Endothelial cell of umbilical vein (primary cell): ENCODE measurements at regions not wholly inside any gene's neighbourhood (a gene's known extent, or its start where the extent isn't known, plus 50 kb on each side); places are given as distances from the start of the nearest gene placed in this dataset.

Experiments
- BruUV-seq: library from RNA; stranded (reverse); fragments of 400-500 nt; replicated peaks from 2 replicates; lab custom pipeline; 2021; lab: Mats Ljungman, UMichigan
- CTCF ChIA-PET: fragments of 300-600, 350-600 bp; sonication (Branson Sonifier 250); formaldehyde crosslinking; loops from one replicate; lab custom pipeline; 2021; ENCODE audit warnings: antibody characterized with exemption, inconsistent platforms; lab: Charles Lee
- POLR2A ChIA-PET: fragments of 300-600, 350-600 bp; sonication (Branson Sonifier 250); formaldehyde crosslinking; loops from one replicate; lab custom pipeline; 2021; ENCODE audit warnings: antibody characterized with exemption, inconsistent platforms; lab: Charles Lee
- DNase-seq: peaks from one replicate; pipeline ENCODE4 v3.0.0-alpha.2; 2011; ENCODE audit warnings: low read depth, low spot score
- FAIRE-seq: peaks from 2 replicates; lab custom pipeline; 2011; peaks lifted over from hg19 to GRCh38; lab: Jason Lieb, UNC
- H2AFZ ChIP-seq: 2 replicates; pipeline ENCODE4 v1.6.0; 2012; ENCODE audit warnings: low read depth, low read length, control low read depth, inconsistent platforms
- H3K27ac ChIP-seq: 2 replicates; pipeline ENCODE4 v1.5.1; 2011; ENCODE audit warnings: low read depth, mild to moderate bottlenecking, control low read depth, low read length, moderate library complexity; ENCODE audit not compliant: insufficient read depth
- H3K27me3 ChIP-seq, 2 experiments: 2 replicates each; pipeline versions ENCODE4 v1.6.0 to v1.6.1; 2011; ENCODE audit warnings: low read length in 2 of 2, mixed read lengths in 1 of 2; ENCODE audit not compliant: control insufficient read depth in 2 of 2, insufficient read depth in 2 of 2
- H3K36me3 ChIP-seq, 2 experiments: 2 replicates in 1 of 2; 3 replicates in 1 of 2; pipeline ENCODE4 v1.5.1; 2011; ENCODE audit warnings: low read length in 2 of 2, mild to moderate bottlenecking in 1 of 2, moderate library complexity in 1 of 2; ENCODE audit not compliant: control insufficient read depth in 2 of 2, insufficient read depth in 2 of 2; ENCODE audit errors: extremely low read depth in 1 of 2
- H3K4me1 ChIP-seq: 3 replicates; pipeline ENCODE4 v1.5.1; 2011; ENCODE audit warnings: mild to moderate bottlenecking, low read length; ENCODE audit not compliant: control insufficient read depth, insufficient read depth; ENCODE audit errors: extremely low read depth
- H3K4me2 ChIP-seq: 2 replicates; pipeline ENCODE4 v1.6.1; 2011; ENCODE audit warnings: low read length, control low read depth, mixed read lengths; ENCODE audit not compliant: insufficient read depth
- H3K4me3 ChIP-seq, 3 experiments: fragments of 200-600 bp in 1 of 3; sonication (generic), shearing (Covaris generic) in 1 of 3; replicated peaks in 1 of 3; 2 replicates each; pipeline ENCODE4 v1.5.1; 2011 to 2016; ENCODE audit warnings: control low read depth in 3 of 3, low read length in 3 of 3, mild to moderate bottlenecking in 2 of 3, inconsistent platforms in 1 of 3, low read depth in 1 of 3, moderate library complexity in 1 of 3; ENCODE audit not compliant: insufficient read depth in 1 of 3
- H3K79me2 ChIP-seq: 2 replicates; pipeline ENCODE4 v1.6.0; 2012; ENCODE audit warnings: low read length, inconsistent platforms; ENCODE audit not compliant: control insufficient read depth, insufficient read depth
- H3K9ac ChIP-seq: replicated peaks from 2 replicates; pipeline ENCODE3; 2011; ENCODE audit warnings: low read length, control low read depth; ENCODE audit not compliant: insufficient read depth; ENCODE audit errors: extremely low read depth
- H3K9me1 ChIP-seq: replicated peaks from 3 replicates; pipeline ENCODE4 v1.6.0; 2011; ENCODE audit warnings: mild to moderate bottlenecking, low read length; ENCODE audit not compliant: control insufficient read depth, insufficient read depth; ENCODE audit errors: extremely low read depth
- H3K9me3 ChIP-seq: replicated peaks from 2 replicates; pipeline ENCODE4 v1.5.1; 2012; ENCODE audit warnings: low read length, inconsistent platforms; ENCODE audit not compliant: control insufficient read depth, insufficient read depth
- H4K20me1 ChIP-seq: replicated peaks from 2 replicates; pipeline ENCODE3; 2011; ENCODE audit warnings: mild to moderate bottlenecking, low read length; ENCODE audit not compliant: control insufficient read depth, insufficient read depth; ENCODE audit errors: extremely low read depth
- CTCF ChIP-seq, 2 donors: IDR thresholded peaks; 1 replicate in 1 of 2; 2 replicates in 1 of 2; pipeline ENCODE4 v1.5.1; 2011; ENCODE audit warnings: low read length in 2 of 2, mild to moderate bottlenecking in 2 of 2, moderate library complexity in 2 of 2, control low read depth in 1 of 2, inconsistent platforms in 1 of 2, low read depth in 1 of 2; ENCODE audit not compliant: insufficient read depth in 1 of 2; ENCODE audit errors: extremely low read depth in 1 of 2
- EZH2 ChIP-seq: IDR thresholded peaks from 2 replicates; pipeline ENCODE4 v1.6.1; 2012; ENCODE audit warnings: borderline replicate concordance, low read depth, mild to moderate bottlenecking, moderate library complexity, low read length, inconsistent platforms; ENCODE audit not compliant: severe bottlenecking
- FOS ChIP-seq: IDR thresholded peaks from 2 replicates; pipeline ENCODE4 v1.6.1; 2011; ENCODE audit warnings: mild to moderate bottlenecking, low read length, moderate library complexity, borderline replicate concordance; ENCODE audit not compliant: insufficient read depth
- GATA2 ChIP-seq: IDR thresholded peaks from 2 replicates; pipeline ENCODE4 v1.7.0; 2011; ENCODE audit warnings: low read depth, mild to moderate bottlenecking, moderate library complexity, mixed read lengths, low read length; ENCODE audit not compliant: insufficient read length, insufficient read depth
- JUN ChIP-seq: IDR thresholded peaks from 2 replicates; pipeline ENCODE4 v1.6.1; 2011; ENCODE audit warnings: borderline replicate concordance, low read depth; ENCODE audit not compliant: insufficient read length, insufficient read depth
- MAX ChIP-seq: IDR thresholded peaks from 2 replicates; pipeline ENCODE4 v1.6.1; 2011; ENCODE audit not compliant: insufficient read depth, insufficient read length
- MYC ChIP-seq: IDR thresholded peaks from one replicate; pipeline ENCODE4 v1.6.1; 2011; ENCODE audit warnings: mild to moderate bottlenecking, low read depth, low read length
- POLR2A ChIP-seq: IDR thresholded peaks from 2 replicates; pipeline ENCODE4 v1.6.1; 2012; ENCODE audit warnings: low read depth, mild to moderate bottlenecking, control low read depth, low read length
- POLR2AphosphoS5 ChIP-seq: IDR thresholded peaks from 2 replicates; pipeline ENCODE4 v1.6.1; 2012; ENCODE audit warnings: low read depth, mild to moderate bottlenecking, control low read depth, low read length, moderate library complexity; ENCODE audit not compliant: insufficient read depth
- dilution Hi-C: fragments of 300-500 bp; cut with MboI; formaldehyde crosslinking; loops from one replicate; pipeline ENCODE4 v1.15.0; 2019; ENCODE audit warnings: low sequenced_read_pairs; ENCODE audit not compliant: extremely low pct_ligation_motif_present
- intact Hi-C: fragments of 100-400 bp; cut with micrococcal nuclease; formaldehyde crosslinking; loops from one replicate; pipeline ENCODE4 v1.10.0; 2022

- H3K4me3 ChIP-seq: no peak overlapping the region
- no peak overlapping the region for H3K4me2 ChIP-seq
- no TSS peak for BruUV-seq
- CTCF ChIA-PET: no interaction called here
- no peak for TF ChIP-seq MYC
- no peak for TF ChIP-seq GATA2
- no peak for TF ChIP-seq POLR2A
- TF ChIP-seq CTCF (IDR thresholded peaks at IDR 0.05; ENCODE audit: extremely low read depth in 1 of 2, insufficient read depth in 1 of 2, low read depth in 1 of 2, low read length in 2 of 2): no peak
- no peak for TF ChIP-seq MAX
- TF ChIP-seq POLR2AphosphoS5: no peak
- no peak for TF ChIP-seq EZH2
- TF ChIP-seq FOS: no peak
- no peak for TF ChIP-seq JUN
- H3K27me3 ChIP-seq: no peaks in the 10 kb centered on the region
- POLR2A ChIA-PET: no interaction called here
- no peak for FAIRE-seq
- no peaks in the 10 kb centered on the region for H3K4me1 ChIP-seq
- DNase-seq: no peak
- H3K36me3 ChIP-seq: no peaks in the 10 kb centered on the region
- H3K9me1 ChIP-seq: no peaks in the 10 kb centered on the region
- intact Hi-C loops (no loop called here), dilution Hi-C loops (no loop called here)
- H3K9ac ChIP-seq: no peak overlapping the region
- no peaks in the 10 kb centered on the region for H3K9me3 ChIP-seq
- H3K27ac ChIP-seq: no peak overlapping the region
- no peaks in the 10 kb centered on the region for H3K79me2 ChIP-seq
- no peaks in the 10 kb centered on the region for H4K20me1 ChIP-seq
- H2AFZ ChIP-seq: no peak overlapping the region
These were observed 751.5 kb downstream of the SQOR start for GRCh38 chr15:46386356-46386755.
